ENCODE measurements at regions not wholly inside any gene's neighbourhood (a gene's known extent, or its start where the extent isn't known, plus 50 kb on each side); places are given as distances from the start of the nearest gene placed in this dataset.

DNA sequence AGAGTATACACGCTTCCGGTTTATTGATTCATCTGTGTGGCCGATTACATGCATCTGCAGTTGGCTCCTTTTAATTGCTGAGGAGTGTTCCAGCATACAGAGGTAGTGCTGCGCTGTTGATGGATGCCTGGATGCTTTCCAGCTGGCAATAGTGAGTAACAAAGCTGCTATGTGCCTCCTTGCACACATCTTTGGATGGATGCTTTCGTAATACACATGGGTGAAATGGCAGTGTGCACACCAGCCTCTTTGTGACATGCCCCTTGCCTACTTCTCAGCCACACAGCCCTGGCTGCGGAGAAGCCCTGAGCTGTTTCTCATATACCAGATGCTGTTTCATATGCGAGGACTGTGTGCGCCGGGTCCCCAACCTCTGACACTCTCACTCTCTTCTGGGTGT lies 151.0 kb downstream of the GADD45G start:
- WGBS (ENCODE audit: insufficient coverage), result 35% methylated on average over 9 of the region's 9 CpGs
- no peak overlapping the region for H3K27ac ChIP-seq (ENCODE audit: low read depth, low read length)
- peaks cover 3% of the 10 kb centered on the region for H3K27me3 ChIP-seq (ENCODE audit: control insufficient read depth, insufficient read depth, low read length)
- DNase-seq (ENCODE audit: low read depth in 4 of 6, low spot score in 6 of 6), result peak in 5 of 6 donors; percentile 30 to 93 (median 49)
- no peaks in the 10 kb centered on the region for H3K36me3 ChIP-seq (ENCODE audit: control insufficient read depth, insufficient read depth, low read length)
- H3K9me3 ChIP-seq (ENCODE audit: control insufficient read depth, insufficient read depth, low read length), result no peaks in the 10 kb centered on the region
- no peak overlapping the region for H3K4me3 ChIP-seq (ENCODE audit: low read depth, low read length)
- H3K4me1 ChIP-seq (ENCODE audit: control insufficient read depth, insufficient read depth, low read length), result peaks cover 24% of the 10 kb centered on the region

DNA sequence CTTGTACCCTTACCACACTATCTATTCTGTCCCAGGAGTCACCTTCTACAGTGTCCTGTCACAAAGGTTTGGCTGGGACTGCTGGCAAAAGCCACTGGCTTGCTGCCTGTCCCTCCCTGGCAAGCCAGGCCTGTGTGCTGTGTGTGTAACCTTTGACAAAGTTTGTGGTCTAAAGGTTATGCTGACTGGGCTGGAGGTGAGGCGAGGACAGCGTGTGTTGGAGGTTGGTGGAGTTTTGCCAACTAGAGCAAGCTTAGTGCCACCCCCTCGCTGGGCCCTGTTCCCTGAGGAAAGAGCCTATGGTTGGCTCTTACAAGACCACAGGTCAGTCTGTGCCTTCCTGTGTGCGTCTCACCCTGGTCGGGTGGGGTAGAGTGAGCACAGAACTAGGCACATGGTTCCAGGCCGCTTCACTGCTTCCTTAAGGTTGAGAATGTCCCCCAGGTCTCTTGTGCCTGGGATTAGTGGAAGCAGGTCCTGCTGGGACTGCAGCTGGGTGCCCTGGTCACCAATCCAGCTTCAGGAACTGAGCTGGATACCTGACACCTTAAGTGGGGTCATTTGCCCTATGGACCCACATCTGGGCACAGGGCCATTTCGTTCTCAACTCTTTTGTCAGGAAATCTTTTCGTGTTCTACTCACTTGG lies 152.2 kb downstream of the GADD45G start:
- H3K4me3 ChIP-seq (ENCODE audit: low read depth, low read length), result no peak overlapping the region
- DNase-seq (ENCODE audit: low read depth in 4 of 6, low spot score in 6 of 6), result no peak
- peaks cover 22% of the 10 kb centered on the region for H3K4me1 ChIP-seq (ENCODE audit: control insufficient read depth, insufficient read depth, low read length)
- H3K36me3 ChIP-seq (ENCODE audit: control insufficient read depth, insufficient read depth, low read length), result no peaks in the 10 kb centered on the region
- WGBS (ENCODE audit: insufficient coverage), result 81% methylated on average over 8 of the region's 8 CpGs
- no peaks in the 10 kb centered on the region for H3K9me3 ChIP-seq (ENCODE audit: control insufficient read depth, insufficient read depth, low read length)
- H3K27me3 ChIP-seq (ENCODE audit: control insufficient read depth, insufficient read depth, low read length), result peaks cover 3% of the 10 kb centered on the region
- H3K27ac ChIP-seq (ENCODE audit: low read depth, low read length), result no peak overlapping the region

DNA sequence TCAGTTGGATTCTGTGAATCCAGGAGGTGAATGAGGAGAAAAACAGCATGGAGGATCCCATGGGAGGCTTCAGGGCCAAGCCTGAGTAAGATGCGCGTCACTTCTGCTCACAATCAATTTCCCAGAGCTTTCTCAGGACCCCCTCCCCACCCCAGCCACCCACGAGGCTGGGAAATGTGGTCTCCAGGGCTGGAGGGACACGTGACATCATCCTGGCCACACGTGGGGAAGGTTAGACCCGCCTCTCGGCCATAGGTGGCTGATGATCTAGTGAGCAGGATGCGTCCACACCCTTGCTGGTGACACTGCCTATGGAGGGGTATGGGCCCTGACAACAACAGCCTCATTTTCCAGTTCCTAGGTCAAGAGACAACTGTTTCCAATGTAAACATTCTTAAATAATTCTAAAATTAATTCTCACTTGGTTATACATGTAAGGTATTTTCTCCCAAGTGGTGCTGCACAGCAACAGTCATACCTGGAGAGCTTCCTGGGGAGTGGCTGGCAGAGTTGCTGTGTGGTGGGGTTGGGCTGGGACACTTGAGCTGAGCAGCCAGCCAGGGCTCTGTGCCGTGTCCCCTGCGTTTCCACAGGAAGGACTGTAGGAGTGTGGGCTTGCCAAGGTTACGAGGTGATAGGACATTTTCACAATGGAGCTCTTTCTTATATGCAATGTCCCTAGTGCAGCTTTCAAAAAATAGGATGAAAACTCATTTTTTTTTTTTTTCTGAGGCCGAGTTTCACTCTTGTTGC lies 153.1 kb downstream of the GADD45G start:
- WGBS (ENCODE audit: insufficient coverage), result 88% methylated on average over 5 of the region's 12 CpGs
- no peaks in the 10 kb centered on the region for H3K36me3 ChIP-seq (ENCODE audit: control insufficient read depth, insufficient read depth, low read length)
- peaks cover 3% of the 10 kb centered on the region for H3K27me3 ChIP-seq (ENCODE audit: control insufficient read depth, insufficient read depth, low read length)
- H3K4me1 ChIP-seq (ENCODE audit: control insufficient read depth, insufficient read depth, low read length), result peaks cover 22% of the 10 kb centered on the region
- no peak for DNase-seq (ENCODE audit: low read depth in 4 of 6, low spot score in 6 of 6)
- H3K9me3 ChIP-seq (ENCODE audit: control insufficient read depth, insufficient read depth, low read length), result no peaks in the 10 kb centered on the region
- no peak overlapping the region for H3K27ac ChIP-seq (ENCODE audit: low read depth, low read length)
- no peak overlapping the region for H3K4me3 ChIP-seq (ENCODE audit: low read depth, low read length)

DNA sequence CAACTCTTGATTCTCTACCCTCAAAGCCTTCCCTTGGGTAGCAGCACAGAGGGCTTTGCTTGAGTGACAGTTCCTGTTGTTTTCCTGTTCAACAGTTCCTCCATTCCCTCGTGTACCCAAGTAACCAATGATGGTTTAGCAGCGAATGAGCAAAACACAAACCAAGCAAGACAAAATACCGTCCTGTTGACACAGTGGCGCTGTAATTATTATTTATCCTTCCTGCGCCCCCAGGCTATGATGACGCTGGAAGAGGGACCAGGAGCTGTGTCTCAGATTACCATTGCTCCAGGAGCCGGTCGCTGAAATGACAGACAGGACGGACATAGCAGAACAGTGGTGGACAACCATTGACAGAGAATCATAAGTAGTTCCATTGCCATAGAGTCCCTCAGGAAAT lies 154.8 kb downstream of the GADD45G start:
- Histone ChIP-seq H3K9me3 (ENCODE audit: control insufficient read depth, insufficient read depth, low read length) (no peaks in the 10 kb centered on the region), H3K27me3 (ENCODE audit: control insufficient read depth, insufficient read depth, low read length) (peaks cover 3% of the 10 kb centered on the region), H3K4me3 (ENCODE audit: low read depth, low read length) (no peak overlapping the region), H3K36me3 (ENCODE audit: control insufficient read depth, insufficient read depth, low read length) (no peaks in the 10 kb centered on the region), H3K27ac (ENCODE audit: low read depth, low read length) (no peak overlapping the region), H3K4me1 (ENCODE audit: control insufficient read depth, insufficient read depth, low read length) (peaks cover 22% of the 10 kb centered on the region)
- WGBS (ENCODE audit: insufficient coverage), result 69% methylated on average over 9 of the region's 9 CpGs
- peak in 1 of 6 donors; percentile 55 for DNase-seq (ENCODE audit: low read depth in 4 of 6, low spot score in 6 of 6)

DNA sequence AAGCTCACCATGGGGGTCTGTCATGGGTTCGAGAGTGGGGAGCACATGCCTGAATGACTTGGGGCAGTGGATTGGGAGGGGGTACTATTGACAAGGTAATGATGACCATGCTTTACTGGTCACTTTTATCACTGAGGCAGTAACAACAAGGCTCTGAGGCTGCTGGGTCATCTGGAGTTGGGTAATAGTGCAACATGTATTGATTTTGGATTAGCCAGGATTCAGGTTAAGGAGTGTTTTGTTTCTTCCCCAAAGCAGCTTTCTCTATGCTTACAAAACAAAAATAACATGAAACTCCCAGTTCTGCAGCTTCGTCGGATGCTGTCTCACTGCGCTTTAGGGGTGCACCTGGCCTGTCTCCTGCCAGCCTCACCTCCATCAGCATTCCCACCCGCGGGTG lies 155.3 kb downstream of the GADD45G start:
- WGBS (ENCODE audit: insufficient coverage), result 95% methylated on average over 6 of the region's 6 CpGs
- Histone ChIP-seq H3K27ac (ENCODE audit: low read depth, low read length) (no peak overlapping the region), H3K4me1 (ENCODE audit: control insufficient read depth, insufficient read depth, low read length) (peaks cover 22% of the 10 kb centered on the region), H3K36me3 (ENCODE audit: control insufficient read depth, insufficient read depth, low read length) (no peaks in the 10 kb centered on the region), H3K27me3 (ENCODE audit: control insufficient read depth, insufficient read depth, low read length) (peaks cover 3% of the 10 kb centered on the region), H3K4me3 (ENCODE audit: low read depth, low read length) (no peak overlapping the region), H3K9me3 (ENCODE audit: control insufficient read depth, insufficient read depth, low read length) (no peaks in the 10 kb centered on the region)
- no peak for DNase-seq (ENCODE audit: low read depth in 4 of 6, low spot score in 6 of 6)

DNA sequence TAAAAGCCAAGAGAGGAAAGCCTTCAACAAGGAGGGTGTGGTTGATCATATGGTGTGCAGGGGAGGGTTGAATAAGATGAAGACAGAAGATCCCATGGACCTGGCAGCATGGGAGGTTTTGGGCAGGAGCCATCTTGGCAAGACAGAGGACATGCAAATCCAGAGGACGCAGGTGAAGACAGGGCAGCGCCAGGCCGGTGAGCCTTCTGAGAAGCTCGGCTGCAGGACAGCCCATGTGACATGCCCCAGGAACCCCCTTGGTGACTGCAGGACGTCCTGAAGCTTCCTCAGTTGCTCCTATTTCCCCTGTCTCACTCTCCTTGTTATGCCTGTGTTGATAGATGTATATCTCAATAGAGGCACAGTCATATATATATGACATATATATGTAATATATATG lies 159.4 kb downstream of the GADD45G start:
- DNase-seq (ENCODE audit: low read depth in 4 of 6, low spot score in 6 of 6), result no peak
- Histone ChIP-seq H3K4me1 (ENCODE audit: control insufficient read depth, insufficient read depth, low read length) (peaks cover 5% of the 10 kb centered on the region), H3K27ac (ENCODE audit: low read depth, low read length) (no peak overlapping the region), H3K36me3 (ENCODE audit: control insufficient read depth, insufficient read depth, low read length) (no peaks in the 10 kb centered on the region), H3K4me3 (ENCODE audit: low read depth, low read length) (no peak overlapping the region), H3K27me3 (ENCODE audit: control insufficient read depth, insufficient read depth, low read length) (no peaks in the 10 kb centered on the region), H3K9me3 (ENCODE audit: control insufficient read depth, insufficient read depth, low read length) (no peaks in the 10 kb centered on the region)
- 98% methylated on average over 4 of the region's 5 CpGs for WGBS (ENCODE audit: insufficient coverage)

DNA sequence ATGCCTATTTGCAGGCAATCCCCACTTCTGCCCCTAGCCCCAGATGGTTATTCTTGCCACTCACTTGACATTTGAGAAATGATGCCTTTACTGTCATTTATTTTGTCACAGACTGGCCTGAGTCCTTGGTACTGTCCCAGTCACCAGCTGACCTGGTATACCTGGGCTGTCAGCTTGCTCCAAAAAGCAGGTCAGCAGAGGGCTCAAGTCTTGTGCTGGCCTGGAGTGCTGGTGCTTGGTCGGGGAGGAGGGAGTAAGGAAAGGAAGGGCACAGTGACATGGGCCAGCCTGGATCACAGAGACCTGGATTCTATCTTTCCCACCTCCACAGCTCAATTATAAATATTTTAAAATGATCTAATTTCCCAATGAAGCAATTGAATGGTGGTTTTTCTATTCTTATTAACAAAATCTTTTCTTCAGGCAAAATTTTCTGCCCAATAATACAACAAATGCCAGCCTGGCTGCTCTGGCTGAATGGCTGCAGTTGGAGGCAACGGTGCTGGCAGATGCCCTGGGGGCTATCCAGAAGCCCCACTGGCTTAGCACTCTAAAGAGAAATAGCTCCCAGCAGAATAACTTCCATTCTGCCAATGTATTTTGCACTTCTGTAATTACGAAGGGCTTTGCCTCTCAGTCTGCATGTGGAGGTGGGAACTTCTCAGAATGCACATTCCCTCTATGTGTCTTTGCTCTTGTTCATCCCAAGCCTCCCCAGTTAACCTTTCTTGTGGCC lies 160.6 kb downstream of the GADD45G start:
- Histone ChIP-seq H3K27me3 (ENCODE audit: control insufficient read depth, insufficient read depth, low read length) (no peaks in the 10 kb centered on the region), H3K36me3 (ENCODE audit: control insufficient read depth, insufficient read depth, low read length) (no peaks in the 10 kb centered on the region), H3K27ac (ENCODE audit: low read depth, low read length) (no peak overlapping the region), H3K4me3 (ENCODE audit: low read depth, low read length) (no peak overlapping the region), H3K4me1 (ENCODE audit: control insufficient read depth, insufficient read depth, low read length) (peaks cover 5% of the 10 kb centered on the region), H3K9me3 (ENCODE audit: control insufficient read depth, insufficient read depth, low read length) (no peaks in the 10 kb centered on the region)
- whole genome bisulfite sequencing (ENCODE audit: insufficient coverage), result 0% methylated on average over 1 of the region's 3 CpGs
- DNase-seq (ENCODE audit: low read depth in 4 of 6, low spot score in 6 of 6), result peak in 1 of 6 donors; percentile 62

DNA sequence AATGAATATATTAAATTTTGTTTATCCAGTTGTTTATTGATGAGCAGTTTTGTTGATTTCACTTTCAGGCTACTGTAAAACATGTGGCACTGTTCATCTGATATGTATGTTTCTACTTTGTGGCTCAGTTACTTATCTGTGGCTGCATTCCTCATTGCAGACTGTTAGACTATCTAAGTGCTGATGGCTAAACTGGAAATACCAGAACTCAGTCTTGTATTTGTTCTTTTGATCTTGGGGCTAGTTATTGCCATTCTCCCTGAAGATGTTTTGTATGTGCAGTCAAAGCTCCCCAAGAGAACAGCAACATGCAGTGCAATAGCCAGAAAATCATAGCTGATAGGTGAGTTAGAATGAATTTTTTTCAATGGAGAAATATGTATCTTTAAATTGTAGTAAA lies 162.2 kb downstream of the GADD45G start:
- H3K36me3 ChIP-seq (ENCODE audit: control insufficient read depth, insufficient read depth, low read length), result no peaks in the 10 kb centered on the region
- no peak for DNase-seq (ENCODE audit: low read depth in 4 of 6, low spot score in 6 of 6)
- no peaks in the 10 kb centered on the region for H3K9me3 ChIP-seq (ENCODE audit: control insufficient read depth, insufficient read depth, low read length)
- H3K27ac ChIP-seq (ENCODE audit: low read depth, low read length), result no peak overlapping the region
- H3K4me1 ChIP-seq (ENCODE audit: control insufficient read depth, insufficient read depth, low read length), result peaks cover 5% of the 10 kb centered on the region
- no peak overlapping the region for H3K4me3 ChIP-seq (ENCODE audit: low read depth, low read length)
- no peaks in the 10 kb centered on the region for H3K27me3 ChIP-seq (ENCODE audit: control insufficient read depth, insufficient read depth, low read length)

DNA sequence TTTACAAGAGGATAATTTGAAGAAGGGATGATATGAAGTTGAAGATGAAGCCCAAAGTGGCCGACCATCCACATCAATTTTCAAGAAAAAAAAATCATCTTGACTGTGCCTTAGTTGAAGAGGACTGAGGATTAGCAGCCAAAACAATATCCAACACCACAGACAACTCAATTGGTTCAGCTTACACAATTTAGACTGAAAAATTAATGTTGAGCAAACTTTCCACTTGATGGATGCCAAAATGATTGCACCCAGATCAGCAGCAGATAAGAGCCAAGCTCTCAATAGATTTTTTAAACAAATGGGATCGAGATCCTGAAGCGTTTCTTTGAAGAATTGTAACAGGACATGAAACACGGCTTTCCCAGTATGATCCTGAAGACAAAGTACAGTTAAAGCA lies 163.2 kb downstream of the GADD45G start:
- peaks cover 5% of the 10 kb centered on the region for H3K4me1 ChIP-seq (ENCODE audit: control insufficient read depth, insufficient read depth, low read length)
- no peak for DNase-seq (ENCODE audit: low read depth in 4 of 6, low spot score in 6 of 6)
- no peak overlapping the region for H3K4me3 ChIP-seq (ENCODE audit: low read depth, low read length)
- no peaks in the 10 kb centered on the region for H3K9me3 ChIP-seq (ENCODE audit: control insufficient read depth, insufficient read depth, low read length)
- WGBS (ENCODE audit: insufficient coverage), result 82% methylated on average over 2 of the region's 4 CpGs
- H3K27me3 ChIP-seq (ENCODE audit: control insufficient read depth, insufficient read depth, low read length), result no peaks in the 10 kb centered on the region
- no peak overlapping the region for H3K27ac ChIP-seq (ENCODE audit: low read depth, low read length)
- no peaks in the 10 kb centered on the region for H3K36me3 ChIP-seq (ENCODE audit: control insufficient read depth, insufficient read depth, low read length)
